ENCODE measurements at regions not wholly inside any gene's neighbourhood (a gene's known extent, or its start where the extent isn't known, plus 50 kb on each side); places are given as distances from the start of the nearest gene placed in this dataset.

DNA sequence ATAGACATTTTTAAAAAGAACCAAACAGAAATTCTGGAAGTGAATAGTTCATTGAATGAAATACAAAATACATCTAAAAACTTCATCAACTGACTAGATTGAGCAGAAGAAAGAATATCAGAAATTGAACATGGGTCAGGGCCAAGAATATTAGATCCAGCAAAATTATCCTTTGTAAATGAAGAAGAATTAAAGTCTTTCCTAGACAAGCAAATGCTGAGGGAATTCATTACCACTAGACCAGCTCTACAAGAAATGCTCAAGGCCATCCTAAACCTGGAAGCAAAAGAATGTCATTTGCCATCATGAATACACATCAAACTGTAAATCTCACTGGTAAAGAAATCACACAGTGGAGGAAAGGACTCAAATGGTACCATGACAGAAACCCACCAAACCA is 72.7 kb upstream of the RPL34 start:
- TF ChIP-seq EZH2 (IDR thresholded peaks at IDR 0.05; ENCODE audit: borderline replicate concordance) (no peak), EZH2phosphoT487 (IDR thresholded peaks at IDR 0.05; ENCODE audit: low read depth, severe bottlenecking, unreplicated experiment) (no peak)
- TF ChIP-seq, protein P1, sequence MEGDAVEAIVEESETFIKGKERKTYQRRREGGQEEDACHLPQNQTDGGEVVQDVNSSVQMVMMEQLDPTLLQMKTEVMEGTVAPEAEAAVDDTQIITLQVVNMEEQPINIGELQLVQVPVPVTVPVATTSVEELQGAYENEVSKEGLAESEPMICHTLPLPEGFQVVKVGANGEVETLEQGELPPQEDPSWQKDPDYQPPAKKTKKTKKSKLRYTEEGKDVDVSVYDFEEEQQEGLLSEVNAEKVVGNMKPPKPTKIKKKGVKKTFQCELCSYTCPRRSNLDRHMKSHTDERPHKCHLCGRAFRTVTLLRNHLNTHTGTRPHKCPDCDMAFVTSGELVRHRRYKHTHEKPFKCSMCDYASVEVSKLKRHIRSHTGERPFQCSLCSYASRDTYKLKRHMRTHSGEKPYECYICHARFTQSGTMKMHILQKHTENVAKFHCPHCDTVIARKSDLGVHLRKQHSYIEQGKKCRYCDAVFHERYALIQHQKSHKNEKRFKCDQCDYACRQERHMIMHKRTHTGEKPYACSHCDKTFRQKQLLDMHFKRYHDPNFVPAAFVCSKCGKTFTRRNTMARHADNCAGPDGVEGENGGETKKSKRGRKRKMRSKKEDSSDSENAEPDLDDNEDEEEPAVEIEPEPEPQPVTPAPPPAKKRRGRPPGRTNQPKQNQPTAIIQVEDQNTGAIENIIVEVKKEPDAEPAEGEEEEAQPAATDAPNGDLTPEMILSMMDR (IDR thresholded peaks at IDR 0.05; ENCODE audit: poor library complexity), result no peak

DNA sequence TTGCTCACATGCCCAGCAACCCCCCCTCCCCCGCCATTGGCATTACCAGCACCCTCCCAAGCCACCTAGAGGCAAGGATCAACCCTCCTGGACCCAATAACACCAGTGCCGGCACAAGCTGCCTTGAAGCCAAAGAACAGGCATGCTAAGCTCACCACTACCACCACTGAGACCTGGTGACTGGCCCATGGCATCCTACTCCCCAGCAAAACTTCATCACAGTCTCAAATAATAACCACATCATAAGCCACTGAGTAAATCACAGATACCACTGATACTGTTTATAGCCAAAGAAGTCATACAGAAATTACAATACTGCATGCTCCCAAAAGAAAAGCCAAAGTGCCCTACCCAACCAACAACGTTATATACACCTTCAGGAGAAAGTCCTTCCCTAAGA is 73.6 kb upstream of the RPL34 start:
- Histone ChIP-seq H3K4me2 (no peak overlapping the region), H3K4me1 (ENCODE audit: insufficient read depth) (no peaks in the 10 kb centered on the region), H3K79me2 (no peaks in the 10 kb centered on the region)

More for the DNA sequence above, 72.7 kb upstream of the RPL34 start:
- no peak overlapping the region for H2AFZ ChIP-seq
- no peak overlapping the region for H3K27ac ChIP-seq
- H3K27me3 ChIP-seq, result no peaks in the 10 kb centered on the region
- H4K20me1 ChIP-seq (ENCODE audit: insufficient read depth, poor library complexity, severe bottlenecking), result no peaks in the 10 kb centered on the region
- DNase-seq (ENCODE audit: low spot score), result no peak
- no peaks in the 10 kb centered on the region for H3K36me3 ChIP-seq (replicated peaks; ENCODE audit: insufficient read depth, low read depth)
- no peak overlapping the region for H3K4me3 ChIP-seq
- no peaks in the 10 kb centered on the region for H3K9me2 ChIP-seq (replicated peaks; ENCODE audit: insufficient read depth)
- no peaks in the 10 kb centered on the region for H3K4me1 ChIP-seq (ENCODE audit: insufficient read depth)
- H3K4me2 ChIP-seq, result no peak overlapping the region
- no peaks in the 10 kb centered on the region for H3K79me2 ChIP-seq
- H3K9me3 ChIP-seq (ENCODE audit: low read depth), result no peaks in the 10 kb centered on the region

DNA sequence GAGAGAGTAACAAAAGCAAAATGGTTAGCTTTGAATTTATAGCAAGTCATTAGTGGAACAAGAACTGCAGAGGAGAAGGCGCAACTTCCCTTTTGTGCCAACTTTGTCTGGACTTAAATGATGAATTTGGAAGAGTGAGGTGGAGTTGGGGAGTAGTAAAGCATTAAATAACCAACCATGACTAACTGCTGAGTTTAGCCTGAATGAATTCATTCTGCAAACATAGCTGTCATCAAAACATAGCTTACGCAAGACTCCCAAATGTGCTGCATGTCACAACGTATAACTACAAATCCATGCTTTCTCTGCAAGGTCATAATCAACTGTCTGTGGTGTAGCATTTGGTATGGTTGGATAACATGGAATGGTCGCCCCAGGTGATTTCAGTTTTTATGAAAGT is 75.9 kb upstream of the RPL34 start:
- WGBS (ENCODE audit: low lambda C conversion rate, missing lambda C conversion rate), result 85% methylated on average over 4 of the region's 4 CpGs
- no peak for DNase-seq (ENCODE audit: low spot score)
- Histone ChIP-seq H3K4me2 (no peak overlapping the region), H4K20me1 (ENCODE audit: insufficient read depth, poor library complexity, severe bottlenecking) (no peaks in the 10 kb centered on the region), H2AFZ (no peak overlapping the region), H3K27ac (no peak overlapping the region), H3K9me3 (ENCODE audit: low read depth) (no peaks in the 10 kb centered on the region), H3K4me3 (no peak overlapping the region), H3K36me3 (replicated peaks; ENCODE audit: insufficient read depth, low read depth) (no peaks in the 10 kb centered on the region), H3K27me3 (no peaks in the 10 kb centered on the region), H3K79me2 (no peaks in the 10 kb centered on the region), H3K9me2 (replicated peaks; ENCODE audit: insufficient read depth) (no peaks in the 10 kb centered on the region), H3K4me1 (ENCODE audit: insufficient read depth) (no peaks in the 10 kb centered on the region)
- TF ChIP-seq EZH2phosphoT487 (IDR thresholded peaks at IDR 0.05; ENCODE audit: low read depth, severe bottlenecking, unreplicated experiment), result no peak
- TF ChIP-seq, protein P1 (IDR thresholded peaks at IDR 0.05; ENCODE audit: poor library complexity), result no peak
- no peak for TF ChIP-seq EZH2 (IDR thresholded peaks at IDR 0.05; ENCODE audit: borderline replicate concordance)

More for the DNA sequence above, 73.6 kb upstream of the RPL34 start:
- no peak overlapping the region for H3K4me3 ChIP-seq
- H3K27me3 ChIP-seq, result no peaks in the 10 kb centered on the region
- DNase-seq (ENCODE audit: low spot score), result no peak
- H3K9me3 ChIP-seq (ENCODE audit: low read depth), result no peaks in the 10 kb centered on the region
- H4K20me1 ChIP-seq (ENCODE audit: insufficient read depth, poor library complexity, severe bottlenecking), result no peaks in the 10 kb centered on the region
- H3K27ac ChIP-seq, result no peak overlapping the region
- WGBS (ENCODE audit: low lambda C conversion rate, missing lambda C conversion rate), result 90% methylated on average over 3 of the region's 3 CpGs
- TF ChIP-seq EZH2 (IDR thresholded peaks at IDR 0.05; ENCODE audit: borderline replicate concordance) (no peak), EZH2phosphoT487 (IDR thresholded peaks at IDR 0.05; ENCODE audit: low read depth, severe bottlenecking, unreplicated experiment) (no peak)
- TF ChIP-seq, protein P1 (IDR thresholded peaks at IDR 0.05; ENCODE audit: poor library complexity), result no peak
- H2AFZ ChIP-seq, result no peak overlapping the region
- no peaks in the 10 kb centered on the region for H3K9me2 ChIP-seq (replicated peaks; ENCODE audit: insufficient read depth)
- H3K36me3 ChIP-seq (replicated peaks; ENCODE audit: insufficient read depth, low read depth), result no peaks in the 10 kb centered on the region
